HEK293 (cell line): ENCODE measurements at regions not wholly inside any gene's neighbourhood (a gene's known extent, or its start where the extent isn't known, plus 50 kb on each side); places are given as distances from the start of the nearest gene placed in this dataset.

Experiments
- BCL11A ChIP-seq: fragments of 450-650 bp; formaldehyde crosslinking; IDR thresholded peaks from 2 replicates; pipeline ENCODE4 v1.5.1; 2016; ENCODE audit warnings: low read depth, missing biosample characterization, missing genetic modification characterization
- TRIM28 ChIP-seq: IDR thresholded peaks from 2 replicates; pipeline ENCODE4 v1.6.1; 2011; ENCODE audit warnings: low read length, control low read depth, borderline replicate concordance
- ZNF2 ChIP-seq: fragments of 450-650 bp; formaldehyde crosslinking; IDR thresholded peaks from 2 replicates; pipeline ENCODE4 v1.5.1; 2016; ENCODE audit warnings: missing biosample characterization, missing genetic modification characterization
- ZNF211 ChIP-seq: fragments of 450-650 bp; formaldehyde crosslinking; IDR thresholded peaks from 2 replicates; pipeline ENCODE4 v1.5.1; 2016; ENCODE audit warnings: low read depth, missing biosample characterization, missing genetic modification characterization
- ZNF624 ChIP-seq: fragments of 450-650 bp; formaldehyde crosslinking; IDR thresholded peaks from 2 replicates; pipeline ENCODE4 v1.5.1; 2017; ENCODE audit warnings: missing biosample characterization, missing genetic modification characterization
- ZNF830 ChIP-seq: fragments of 450-650 bp; IDR thresholded peaks from 2 replicates; pipeline ENCODE4 v1.5.0; 2018; ENCODE audit warnings: missing biosample characterization, missing genetic modification characterization, low read depth, mild to moderate bottlenecking, moderate library complexity
- ZSCAN18 ChIP-seq: fragments of 450-650 bp; formaldehyde crosslinking; IDR thresholded peaks from 2 replicates; pipeline ENCODE4 v1.5.1; 2016; ENCODE audit warnings: missing biosample characterization, missing genetic modification characterization
- ZSCAN4 ChIP-seq: fragments of 450-650 bp; formaldehyde crosslinking; IDR thresholded peaks from 2 replicates; pipeline ENCODE4 v1.5.1; 2017; ENCODE audit warnings: missing biosample characterization, missing genetic modification characterization
- TF ChIP-seq, protein P1 (sequence below): fragments of 450-650 bp; formaldehyde crosslinking; IDR thresholded peaks from 2 replicates; pipeline ENCODE4 v1.5.1; 2016; ENCODE audit warnings: missing biosample characterization, missing genetic modification characterization
- TF ChIP-seq, protein P2 (sequence below): fragments of 450-650 bp; formaldehyde crosslinking; IDR thresholded peaks from 2 replicates; pipeline ENCODE4 v1.5.1; 2016; ENCODE audit warnings: missing biosample characterization, missing genetic modification characterization

DNA sequence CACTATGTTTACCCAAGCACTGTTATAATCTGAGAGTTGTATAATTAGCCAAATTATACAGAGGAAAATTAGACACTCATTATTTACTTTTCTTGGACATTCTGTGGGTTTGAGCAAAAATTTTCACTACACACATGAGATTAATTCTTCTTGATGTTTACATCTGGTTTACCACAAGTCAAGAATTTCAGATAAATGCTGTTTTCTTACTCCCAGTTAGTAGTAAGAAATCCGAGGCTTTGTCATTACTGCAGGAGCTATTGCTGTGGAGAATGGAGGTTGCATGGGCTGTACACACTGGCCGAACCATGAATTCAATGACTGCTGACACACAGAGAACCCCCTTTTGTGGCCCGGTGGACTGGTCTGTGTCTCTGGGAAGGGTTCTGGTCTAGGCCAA, 207.7 kb upstream of the CFAP20DC start:
- TF ChIP-seq, protein P1, sequence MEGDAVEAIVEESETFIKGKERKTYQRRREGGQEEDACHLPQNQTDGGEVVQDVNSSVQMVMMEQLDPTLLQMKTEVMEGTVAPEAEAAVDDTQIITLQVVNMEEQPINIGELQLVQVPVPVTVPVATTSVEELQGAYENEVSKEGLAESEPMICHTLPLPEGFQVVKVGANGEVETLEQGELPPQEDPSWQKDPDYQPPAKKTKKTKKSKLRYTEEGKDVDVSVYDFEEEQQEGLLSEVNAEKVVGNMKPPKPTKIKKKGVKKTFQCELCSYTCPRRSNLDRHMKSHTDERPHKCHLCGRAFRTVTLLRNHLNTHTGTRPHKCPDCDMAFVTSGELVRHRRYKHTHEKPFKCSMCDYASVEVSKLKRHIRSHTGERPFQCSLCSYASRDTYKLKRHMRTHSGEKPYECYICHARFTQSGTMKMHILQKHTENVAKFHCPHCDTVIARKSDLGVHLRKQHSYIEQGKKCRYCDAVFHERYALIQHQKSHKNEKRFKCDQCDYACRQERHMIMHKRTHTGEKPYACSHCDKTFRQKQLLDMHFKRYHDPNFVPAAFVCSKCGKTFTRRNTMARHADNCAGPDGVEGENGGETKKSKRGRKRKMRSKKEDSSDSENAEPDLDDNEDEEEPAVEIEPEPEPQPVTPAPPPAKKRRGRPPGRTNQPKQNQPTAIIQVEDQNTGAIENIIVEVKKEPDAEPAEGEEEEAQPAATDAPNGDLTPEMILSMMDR (tag by site-specific recombination) = no peak
- TF ChIP-seq ZNF2 (tag by site-specific recombination) = no peak
- no peak for TF ChIP-seq ZNF830
- no peak for TF ChIP-seq ZNF624 (tag by site-specific recombination)
- TF ChIP-seq TRIM28 = no peak
- TF ChIP-seq ZSCAN4 = no peak
- TF ChIP-seq ZSCAN18 (tag by site-specific recombination) = no peak
- no peak for TF ChIP-seq BCL11A
- no peak for TF ChIP-seq ZNF211 (tag by site-specific recombination)
- TF ChIP-seq, protein P2, sequence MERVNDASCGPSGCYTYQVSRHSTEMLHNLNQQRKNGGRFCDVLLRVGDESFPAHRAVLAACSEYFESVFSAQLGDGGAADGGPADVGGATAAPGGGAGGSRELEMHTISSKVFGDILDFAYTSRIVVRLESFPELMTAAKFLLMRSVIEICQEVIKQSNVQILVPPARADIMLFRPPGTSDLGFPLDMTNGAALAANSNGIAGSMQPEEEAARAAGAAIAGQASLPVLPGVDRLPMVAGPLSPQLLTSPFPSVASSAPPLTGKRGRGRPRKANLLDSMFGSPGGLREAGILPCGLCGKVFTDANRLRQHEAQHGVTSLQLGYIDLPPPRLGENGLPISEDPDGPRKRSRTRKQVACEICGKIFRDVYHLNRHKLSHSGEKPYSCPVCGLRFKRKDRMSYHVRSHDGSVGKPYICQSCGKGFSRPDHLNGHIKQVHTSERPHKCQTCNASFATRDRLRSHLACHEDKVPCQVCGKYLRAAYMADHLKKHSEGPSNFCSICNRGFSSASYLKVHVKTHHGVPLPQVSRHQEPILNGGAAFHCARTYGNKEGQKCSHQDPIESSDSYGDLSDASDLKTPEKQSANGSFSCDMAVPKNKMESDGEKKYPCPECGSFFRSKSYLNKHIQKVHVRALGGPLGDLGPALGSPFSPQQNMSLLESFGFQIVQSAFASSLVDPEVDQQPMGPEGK (tag by site-specific recombination) = no peak
